GM12878 (cell line): ENCODE measurements at regions not wholly inside any gene's neighbourhood (a gene's known extent, or its start where the extent isn't known, plus 50 kb on each side); places are given as distances from the start of the nearest gene placed in this dataset.

ENCODE experiments used
- ATAC-seq: fragments of 200-7000 bp; cut with Tn5 transposase; 3 replicates; pipeline ENCODE4 v1.9.1; 2020; ENCODE audit warnings: mild to moderate bottlenecking, moderate library complexity
- BruUV-seq: library from RNA; stranded (reverse); fragments of 400-500 nt; replicated peaks from 2 replicates; lab custom pipeline; 2021; lab: Mats Ljungman, UMichigan
- CTCF ChIA-PET: fragments of 300-600 bp; sonication (Branson Sonifier 250); formaldehyde crosslinking; extraction: SDS; loops from one replicate; lab custom pipeline; 2021; ENCODE audit warnings: inconsistent platforms; lab: Yijun Ruan, JAX
- POLR2A ChIA-PET: fragments of 350-600 bp; formaldehyde crosslinking; extraction: SDS; loops from one replicate; lab custom pipeline; 2021; ENCODE audit warnings: inconsistent platforms; lab: Charles Lee
- RAD21 ChIA-PET: fragments of 300-600 bp; sonication (Branson Sonifier 250); formaldehyde crosslinking; loops from one replicate; lab custom pipeline; 2023; ENCODE audit warnings: antibody characterized with exemption; ENCODE audit not compliant: unreplicated experiment; lab: Charles Lee
- SMC1A ChIA-PET: fragments of 300-600 bp; sonication (Branson Sonifier 250); formaldehyde crosslinking; loops from one replicate; lab custom pipeline; 2023; ENCODE audit not compliant: unreplicated experiment, uncharacterized antibody; lab: Charles Lee
- DNase-seq: peaks from one replicate; pipeline ENCODE4 v3.0.0-alpha.2; 2011; ENCODE audit warnings: low read depth, low spot score
- FAIRE-seq: peaks from 3 replicates; lab custom pipeline; 2011; peaks lifted over from hg19 to GRCh38; lab: Jason Lieb, UNC
- H2AFZ ChIP-seq: 2 replicates; pipeline ENCODE4 v1.6.0; 2011; ENCODE audit warnings: low read depth, low read length, control low read depth; ENCODE audit not compliant: control insufficient read depth
- H3K27ac ChIP-seq: 2 replicates; pipeline ENCODE4 v1.5.1; 2011; ENCODE audit warnings: control low read depth; ENCODE audit not compliant: control insufficient read depth, insufficient read depth
- H3K27me3 ChIP-seq, 2 experiments: replicated peaks in 1 of 2; 2 replicates each; pipeline versions ENCODE4 v1.6.0 to v1.6.1; 2011; ENCODE audit warnings: low read length in 1 of 2; ENCODE audit not compliant: control insufficient read depth in 2 of 2, insufficient read depth in 2 of 2
- H3K36me3 ChIP-seq, 2 experiments: 2 replicates each; pipeline ENCODE4 v1.5.1; 2011; ENCODE audit warnings: low read length in 1 of 2; ENCODE audit not compliant: control insufficient read depth in 2 of 2, insufficient read depth in 2 of 2
- H3K4me1 ChIP-seq: 2 replicates; pipeline ENCODE4 v1.6.1; 2011; ENCODE audit warnings: mild to moderate bottlenecking, low read length, moderate library complexity, mixed read lengths; ENCODE audit not compliant: control insufficient read depth, insufficient read depth
- H3K4me2 ChIP-seq: 2 replicates; pipeline ENCODE4 v1.6.0; 2011; ENCODE audit warnings: control low read depth; ENCODE audit not compliant: control insufficient read depth, insufficient read depth
- H3K4me3 ChIP-seq: fragments of 200-600 bp; sonication (generic); 2 replicates; pipeline ENCODE4 v1.5.1; 2016
- H3K79me2 ChIP-seq: 2 replicates; pipeline ENCODE4 v1.6.0; 2011; ENCODE audit warnings: low read length; ENCODE audit not compliant: control insufficient read depth, insufficient read depth
- H3K9ac ChIP-seq: 2 replicates; pipeline ENCODE4 v1.8.0; 2011; ENCODE audit warnings: low read length, control low read depth, mixed read lengths; ENCODE audit not compliant: control insufficient read depth, insufficient read depth
- H3K9me3 ChIP-seq: replicated peaks from 3 replicates; pipeline ENCODE4 v1.5.1; 2011; ENCODE audit warnings: mild to moderate bottlenecking, low read length; ENCODE audit not compliant: control insufficient read depth, insufficient read depth
- H4K20me1 ChIP-seq: 2 replicates; pipeline ENCODE4 v1.6.0; 2011; ENCODE audit not compliant: control insufficient read depth, insufficient read depth
- E4F1 ChIP-seq: fragments of 450-650 bp; IDR thresholded peaks from 2 replicates; pipeline ENCODE4 v1.6.1; 2018; ENCODE audit warnings: borderline replicate concordance, mild to moderate bottlenecking; ENCODE audit not compliant: partially characterized antibody
- EZH2 ChIP-seq: IDR thresholded peaks from 2 replicates; pipeline ENCODE4 v1.6.1; 2012; ENCODE audit warnings: low read depth, mild to moderate bottlenecking, control low read depth, inconsistent platforms, low read length, borderline replicate concordance; ENCODE audit not compliant: control insufficient read depth
- KDM1A ChIP-seq: fragments of 200-600 bp; sonication (generic); IDR thresholded peaks from 2 replicates; pipeline ENCODE4 v1.6.1; 2016; ENCODE audit warnings: borderline replicate concordance
- KLF5 ChIP-seq: fragments of 450-650 bp; IDR thresholded peaks from 2 replicates; pipeline ENCODE4 v1.6.1; 2014; ENCODE audit warnings: mild to moderate bottlenecking; ENCODE audit not compliant: partially characterized antibody
- MTA3 ChIP-seq: IDR thresholded peaks from 2 replicates; pipeline ENCODE4 v1.6.1; 2012; ENCODE audit warnings: low read length, inconsistent platforms, borderline replicate concordance
- MYB ChIP-seq: fragments of 150-350 bp; IDR thresholded peaks from 2 replicates; pipeline ENCODE4 v1.6.1; 2014; ENCODE audit warnings: mild to moderate bottlenecking, low read depth, low read length, borderline replicate concordance
- NFYA ChIP-seq: IDR thresholded peaks from 2 replicates; pipeline ENCODE4 v1.6.1; 2011; ENCODE audit warnings: low read depth, mild to moderate bottlenecking, low read length, improper control_type of control experiment, borderline replicate concordance
- YY1 ChIP-seq: IDR thresholded peaks from 2 replicates; pipeline ENCODE4 v1.6.1; 2011; ENCODE audit warnings: low read depth, mild to moderate bottlenecking, low read length
- ZNF207 ChIP-seq: fragments of 450-650 bp; IDR thresholded peaks from 2 replicates; pipeline ENCODE4 v1.6.1; 2014; ENCODE audit warnings: antibody characterized with exemption, mild to moderate bottlenecking, borderline replicate concordance
- ZNF622 ChIP-seq: fragments of 450-650 bp; IDR thresholded peaks from 2 replicates; pipeline ENCODE4 v1.6.1; 2017; ENCODE audit warnings: mild to moderate bottlenecking, inconsistent platforms
- ZNF687 ChIP-seq: fragments of 450-650 bp; IDR thresholded peaks from 2 replicates; pipeline ENCODE4 v1.6.1; 2017; ENCODE audit warnings: mild to moderate bottlenecking, moderate library complexity
- WGBS: methylation state at CpG from one replicate; pipeline ENCODE4 v1.1.6; 2016; ENCODE audit warnings: low lambda C conversion rate; ENCODE audit not compliant: insufficient replicate concordance, insufficient coverage; ENCODE audit errors: missing lambda C conversion rate; 5-methylcytosine and 5-hydroxymethylcytosine counted together
- in situ Hi-C: fragments of 300-500 bp; cut with MboI; formaldehyde crosslinking; loops from 9 replicates; pipeline ENCODE4 v1.14.3; 2018; ENCODE audit warnings: mixed read lengths
- intact Hi-C: fragments of 100-400 bp; cut with micrococcal nuclease; formaldehyde crosslinking; loops from one replicate; pipeline ENCODE4 v1.14.2; 2022; ENCODE audit not compliant: unreplicated experiment
- TF ChIP-seq, protein P1 (sequence below): fragments of 450-650 bp; IDR thresholded peaks from 2 replicates; pipeline ENCODE4 v1.6.1; 2017; ENCODE audit warnings: borderline replicate concordance
- TF ChIP-seq, protein P2 (sequence below): IDR thresholded peaks from 2 replicates; pipeline ENCODE4 v1.6.1; 2011; ENCODE audit warnings: low read depth, mild to moderate bottlenecking, low read length, moderate library complexity, borderline replicate concordance; ENCODE audit errors: extremely low read depth

DNA sequence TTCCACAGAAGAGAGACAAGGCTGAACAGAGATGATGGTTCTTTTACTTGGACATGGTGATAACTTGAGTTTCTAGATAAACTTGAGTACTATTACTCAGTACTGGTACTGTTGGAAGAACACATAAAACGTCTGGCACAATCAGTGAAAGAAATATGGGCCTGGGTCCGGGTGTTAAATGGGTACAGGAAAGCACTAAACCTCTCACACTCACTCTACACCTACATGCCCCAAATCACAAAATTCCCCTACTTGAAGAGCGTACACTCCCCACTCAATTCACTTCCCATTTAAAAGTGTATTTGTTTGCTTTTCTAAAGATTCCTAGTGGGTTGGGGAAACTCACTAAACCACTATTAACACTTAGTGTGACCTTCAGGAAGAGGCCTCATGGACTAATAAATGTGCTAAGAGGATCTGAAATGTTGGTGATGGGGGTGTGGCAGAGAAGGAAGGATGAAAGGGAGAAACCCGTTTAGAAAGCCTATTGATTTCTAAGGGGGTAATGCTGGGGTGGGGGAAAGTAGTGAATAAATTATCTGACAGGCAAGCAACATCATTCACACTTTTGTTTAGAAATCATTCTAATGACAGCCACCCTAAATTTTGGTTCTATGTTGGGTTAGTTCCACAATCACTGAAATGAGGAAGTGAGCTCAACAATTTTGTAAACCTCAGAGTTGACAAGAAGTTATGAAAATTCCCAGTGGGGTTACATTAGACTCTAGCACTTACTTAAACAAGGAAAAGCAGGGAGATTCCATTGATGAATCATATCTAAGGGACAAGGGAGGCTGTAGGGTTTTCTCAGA lies 222.6 kb upstream of the MARCKS start:
- WGBS: 1% methylated on average over 4 of the region's 4 CpGs
- H3K9me3 ChIP-seq: no peaks in the 10 kb centered on the region
- ChIA-PET CTCF (interaction anchor here (1.2 to 15.8 kb wide), 2 partner anchors 11 to 245 kb away, joined by 4 to 146 read pairs; no protein-coding TSS in a partner anchor), RAD21 (interaction anchor here (0.5 to 14.0 kb wide), 10 partner anchors 9 to 328 kb away, joined by 3 to 395 read pairs (median 4); no protein-coding TSS in a partner anchor), POLR2A (interaction anchor here (1.0 to 15.9 kb wide), 5 partner anchors 8 to 346 kb away, joined by 3 to 304 read pairs (median 4); no protein-coding TSS in a partner anchor), SMC1A (interaction anchor here (0.8 to 15.5 kb wide), 14 partner anchors 9 to 346 kb away, joined by 3 to 489 read pairs (median 8); no protein-coding TSS in a partner anchor)
- peaks cover 23% of the 10 kb centered on the region for H3K79me2 ChIP-seq
- peak; percentile 85 for FAIRE-seq
- peaks cover 55% of the 10 kb centered on the region for H3K4me1 ChIP-seq
- H2AFZ ChIP-seq: peak overlapping the region; percentile 8; the same call in 1 of the 2 replicates
- ATAC-seq: peak; percentile 17
- peak overlapping the region; percentile 100 for H3K27ac ChIP-seq
- in situ Hi-C loops (loop anchor here (5.0 to 25.0 kb wide), 5 partner anchors 173 to 1897 kb away; partner anchors contain the start of gene MARCKS), intact Hi-C loops (loop anchor here (1.0 to 5.0 kb wide), 5 partner anchors 9 to 342 kb away; no protein-coding TSS in a partner anchor)
- no peaks in the 10 kb centered on the region for H3K36me3 ChIP-seq
- peak overlapping the region; percentile 21; the same call in 1 of the 2 replicates for H3K4me3 ChIP-seq
- peak; percentile 88 for DNase-seq
- H3K27me3 ChIP-seq: no peaks in the 10 kb centered on the region
- H4K20me1 ChIP-seq: no peaks in the 10 kb centered on the region
- no TSS peak for BruUV-seq
- peak overlapping the region; percentile 68 for H3K9ac ChIP-seq
- H3K4me2 ChIP-seq: peak overlapping the region; percentile 66
- TF ChIP-seq ZNF207: no peak
- TF ChIP-seq ZNF687: peak; percentile 37; the same call in 1 of the 2 replicates
- 0 out of 2 replicates have a peak, but pooled peaks have one; percentile 65 for TF ChIP-seq MYB
- TF ChIP-seq, protein P1, sequence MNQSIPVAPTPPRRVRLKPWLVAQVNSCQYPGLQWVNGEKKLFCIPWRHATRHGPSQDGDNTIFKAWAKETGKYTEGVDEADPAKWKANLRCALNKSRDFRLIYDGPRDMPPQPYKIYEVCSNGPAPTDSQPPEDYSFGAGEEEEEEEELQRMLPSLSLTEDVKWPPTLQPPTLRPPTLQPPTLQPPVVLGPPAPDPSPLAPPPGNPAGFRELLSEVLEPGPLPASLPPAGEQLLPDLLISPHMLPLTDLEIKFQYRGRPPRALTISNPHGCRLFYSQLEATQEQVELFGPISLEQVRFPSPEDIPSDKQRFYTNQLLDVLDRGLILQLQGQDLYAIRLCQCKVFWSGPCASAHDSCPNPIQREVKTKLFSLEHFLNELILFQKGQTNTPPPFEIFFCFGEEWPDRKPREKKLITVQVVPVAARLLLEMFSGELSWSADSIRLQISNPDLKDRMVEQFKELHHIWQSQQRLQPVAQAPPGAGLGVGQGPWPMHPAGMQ: no peak
- no peak for TF ChIP-seq KLF5
- no peak for TF ChIP-seq E4F1
- TF ChIP-seq MTA3: peak; percentile 87
- TF ChIP-seq EZH2: no peak
- TF ChIP-seq, protein P2, sequence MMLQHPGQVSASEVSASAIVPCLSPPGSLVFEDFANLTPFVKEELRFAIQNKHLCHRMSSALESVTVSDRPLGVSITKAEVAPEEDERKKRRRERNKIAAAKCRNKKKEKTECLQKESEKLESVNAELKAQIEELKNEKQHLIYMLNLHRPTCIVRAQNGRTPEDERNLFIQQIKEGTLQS: no peak
- no peak for TF ChIP-seq NFYA
- TF ChIP-seq YY1: no peak
- no peak for TF ChIP-seq ZNF622
- no peak for TF ChIP-seq KDM1A
